ENCODE measurements at regions not wholly inside any gene's neighbourhood (a gene's known extent, or its start where the extent isn't known, plus 50 kb on each side); places are given as distances from the start of the nearest gene placed in this dataset.
"Not testable (repeated sequence)": the region's sequence is repeated elsewhere in the genome, so short reads cannot be mapped to it uniquely, and the experiment has no call there.

DNA sequence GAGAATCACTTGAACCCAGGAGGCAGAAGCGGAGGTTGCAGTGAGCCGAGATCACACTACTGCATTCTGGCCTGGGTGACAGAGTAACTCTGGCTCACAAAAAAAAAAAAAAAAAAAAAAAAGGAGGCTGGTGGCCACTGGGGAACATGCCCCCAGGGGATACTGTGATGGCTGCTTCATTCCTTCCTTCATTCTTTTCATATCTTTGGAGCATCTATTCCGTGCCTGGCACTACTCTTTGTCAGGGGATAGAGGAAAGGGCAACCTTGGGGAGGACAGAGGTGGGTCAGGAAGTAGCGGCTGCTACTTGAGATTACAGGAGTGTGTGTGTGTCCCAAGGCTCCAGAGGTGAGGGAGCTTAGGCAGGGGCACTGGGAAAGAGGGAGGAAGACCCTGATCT is 236.4 kb upstream of the NUPR2 start:
- TF ChIP-seq POLR2A (IDR thresholded peaks at IDR 0.05), result not testable (repeated sequence)
- TF ChIP-seq, protein P1, sequence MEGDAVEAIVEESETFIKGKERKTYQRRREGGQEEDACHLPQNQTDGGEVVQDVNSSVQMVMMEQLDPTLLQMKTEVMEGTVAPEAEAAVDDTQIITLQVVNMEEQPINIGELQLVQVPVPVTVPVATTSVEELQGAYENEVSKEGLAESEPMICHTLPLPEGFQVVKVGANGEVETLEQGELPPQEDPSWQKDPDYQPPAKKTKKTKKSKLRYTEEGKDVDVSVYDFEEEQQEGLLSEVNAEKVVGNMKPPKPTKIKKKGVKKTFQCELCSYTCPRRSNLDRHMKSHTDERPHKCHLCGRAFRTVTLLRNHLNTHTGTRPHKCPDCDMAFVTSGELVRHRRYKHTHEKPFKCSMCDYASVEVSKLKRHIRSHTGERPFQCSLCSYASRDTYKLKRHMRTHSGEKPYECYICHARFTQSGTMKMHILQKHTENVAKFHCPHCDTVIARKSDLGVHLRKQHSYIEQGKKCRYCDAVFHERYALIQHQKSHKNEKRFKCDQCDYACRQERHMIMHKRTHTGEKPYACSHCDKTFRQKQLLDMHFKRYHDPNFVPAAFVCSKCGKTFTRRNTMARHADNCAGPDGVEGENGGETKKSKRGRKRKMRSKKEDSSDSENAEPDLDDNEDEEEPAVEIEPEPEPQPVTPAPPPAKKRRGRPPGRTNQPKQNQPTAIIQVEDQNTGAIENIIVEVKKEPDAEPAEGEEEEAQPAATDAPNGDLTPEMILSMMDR (IDR thresholded peaks at IDR 0.05), result not testable (repeated sequence)
